Sigmoid colon (tissue), 6 donors: ENCODE measurements at regions not wholly inside any gene's neighbourhood (a gene's known extent, or its start where the extent isn't known, plus 50 kb on each side); places are given as distances from the start of the nearest gene placed in this dataset.

ENCODE experiments used
- DNase-seq: peaks from one replicate; pipeline ENCODE4 v3.0.0-alpha.2; 2019
- H3K27ac ChIP-seq, 4 donors: fragments of 200-600 bp; sonication (generic); one replicate each; pipeline ENCODE4 v1.5.1; 2016 to 2019; ENCODE audit warnings: mild to moderate bottlenecking in 1 of 4
- H3K27me3 ChIP-seq, 3 donors: fragments of 200-600 bp; sonication (generic); one replicate each; pipeline ENCODE4 v1.5.1; 2019; ENCODE audit warnings: mild to moderate bottlenecking in 1 of 3
- H3K36me3 ChIP-seq, 4 donors: fragments of 200-600 bp; sonication (generic); one replicate each; pipeline ENCODE4 v1.5.1; 2016 to 2019
- H3K4me1 ChIP-seq, 4 donors: fragments of 200-600 bp; sonication (generic); one replicate each; pipeline ENCODE4 v1.5.1; 2017 to 2019
- H3K4me3 ChIP-seq, 4 donors: fragments of 200-600 bp; sonication (generic); one replicate each; pipeline ENCODE4 v1.5.1; 2017 to 2019; ENCODE audit warnings: mild to moderate bottlenecking in 2 of 4, moderate library complexity in 1 of 4
- H3K9me3 ChIP-seq, 4 donors: fragments of 200-600 bp in 3 of 4; sonication (generic) in 3 of 4; one replicate each; pipeline versions ENCODE4 v1.5.1 to v1.6.1; 2013 to 2019
- CTCF ChIP-seq, 4 experiments: fragments of 450-650 bp in 3 of 4; fragments of 200-600 bp in 1 of 4; IDR thresholded peaks; one replicate each; pipeline ENCODE4 v1.5.1; 2016 to 2019; ENCODE audit warnings: antibody characterized with exemption in 4 of 4, mild to moderate bottlenecking in 3 of 4, moderate library complexity in 2 of 4
- EP300 ChIP-seq, 4 donors: sonication (generic); formaldehyde crosslinking; IDR thresholded peaks; one replicate each; pipeline ENCODE4 v1.6.1; 2017; ENCODE audit warnings: antibody characterized with exemption in 4 of 4
- POLR2A ChIP-seq, 2 donors: fragments of 450-650 bp; IDR thresholded peaks; one replicate each; pipeline ENCODE4 v1.6.1; 2016; ENCODE audit warnings: antibody characterized with exemption in 2 of 2, mild to moderate bottlenecking in 2 of 2, moderate library complexity in 2 of 2
- POLR2AphosphoS5 ChIP-seq, 4 donors: sonication (generic); formaldehyde crosslinking; IDR thresholded peaks; one replicate each; pipeline ENCODE4 v1.6.1; 2017; ENCODE audit warnings: antibody characterized with exemption in 4 of 4
- WGBS, 2 donors: extraction: QIAGEN DNeasy Blood & Tissue Kit; methylation state at CpG; one replicate each; pipeline ENCODE4 v1.1.7; 2013; 5-methylcytosine and 5-hydroxymethylcytosine counted together
- intact Hi-C: fragments of 100-400 bp; cut with DNase I; formaldehyde crosslinking; loops from one replicate; pipeline ENCODE4 v1.15.1; 2023
- donor health status: healthy with polysubstance abuse.
- donor health status: healthy.

GRCh38 chr2:217152831-217153230 lies 293.0 kb upstream of the TNP1 start:
- WGBS, 2 donors = 87 to 94% methylated on average over 3 of the region's 3 CpGs
- TF ChIP-seq CTCF (IDR thresholded peaks at IDR 0.05) (no peak), POLR2AphosphoS5 (IDR thresholded peaks at IDR 0.05) (no peak), EP300 (IDR thresholded peaks at IDR 0.05) (no peak), POLR2A (IDR thresholded peaks at IDR 0.05) (no peak)
- intact Hi-C loops = no loop called here

DNA sequence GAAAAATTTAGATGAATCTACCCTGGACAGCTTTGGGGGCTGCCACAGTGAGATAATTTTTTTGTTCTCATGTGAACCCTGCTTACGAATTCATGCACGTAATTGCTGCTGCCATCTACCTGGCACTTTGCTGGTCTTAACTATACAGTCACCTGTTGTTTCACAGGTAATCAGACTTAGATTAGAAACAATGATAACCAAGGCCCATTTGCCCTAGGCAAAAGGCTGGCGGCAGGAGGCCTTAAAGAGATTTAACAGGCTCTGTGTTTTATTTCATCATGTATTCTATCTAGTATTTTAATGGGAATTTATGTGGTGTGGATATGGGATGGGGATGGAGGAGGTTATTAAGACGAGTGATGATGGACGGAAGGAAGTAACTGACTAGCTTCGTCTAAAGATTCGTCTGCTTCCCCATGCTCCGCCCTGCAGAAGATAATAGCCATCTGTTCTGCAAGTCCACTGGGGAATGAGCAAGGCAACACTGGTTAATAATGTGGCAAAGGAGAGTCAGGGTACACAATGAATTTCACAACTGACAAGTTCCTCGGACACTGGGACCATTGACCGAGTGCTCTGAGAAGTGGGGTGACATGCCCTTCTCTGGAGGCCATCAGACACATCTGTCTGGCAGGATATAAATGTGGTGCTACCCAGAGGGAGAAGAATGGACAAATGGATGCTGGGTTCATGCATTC lies 291.8 kb upstream of the TNP1 start:
- Histone ChIP-seq H3K36me3 (no peaks in the 10 kb centered on the region), H3K27me3 (no peaks in the 10 kb centered on the region), H3K27ac (no peak overlapping the region), H3K4me1 (no peaks in the 10 kb centered on the region), H3K4me3 (no peak overlapping the region), H3K9me3 (no peaks in the 10 kb centered on the region)
- no peak for TF ChIP-seq CTCF (IDR thresholded peaks at IDR 0.05)
- no peak for TF ChIP-seq POLR2AphosphoS5 (IDR thresholded peaks at IDR 0.05)
- no peak for TF ChIP-seq POLR2A (IDR thresholded peaks at IDR 0.05)
- no peak for TF ChIP-seq EP300 (IDR thresholded peaks at IDR 0.05)
- no peak for DNase-seq
- WGBS, 2 donors = 73 to 75% methylated on average over 10 of the region's 10 CpGs
- intact Hi-C loops = no loop called here

More at GRCh38 chr2:217152831-217153230, 293.0 kb upstream of the TNP1 start:
- Histone ChIP-seq H3K4me3 (no peak overlapping the region), H3K27ac (no peak overlapping the region), H3K9me3 (no peaks in the 10 kb centered on the region), H3K27me3 (no peaks in the 10 kb centered on the region), H3K36me3 (no peaks in the 10 kb centered on the region), H3K4me1 (no peaks in the 10 kb centered on the region)
- no peak for DNase-seq

DNA sequence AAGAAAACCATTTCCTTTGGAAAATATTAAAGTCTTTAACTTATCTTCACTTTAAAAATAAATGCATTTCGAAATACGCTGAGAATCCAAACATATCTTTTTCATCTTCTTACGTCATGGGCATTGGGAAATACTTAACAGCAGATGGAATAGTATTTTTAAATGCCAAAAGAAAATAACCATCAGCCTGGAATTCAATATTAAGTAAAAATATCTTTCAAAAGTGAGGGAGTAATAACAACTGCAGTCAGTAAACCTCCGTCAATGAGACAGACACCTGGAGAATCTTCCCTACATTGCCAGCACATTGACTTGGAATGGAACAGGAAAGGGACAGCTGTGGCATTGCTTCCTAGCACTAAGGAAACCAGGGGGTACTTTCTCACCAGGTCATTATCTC lies 290.4 kb upstream of the TNP1 start:
- whole genome bisulfite sequencing, 2 donors = 89 to 94% methylated on average over 4 of the region's 4 CpGs
- Histone ChIP-seq H3K27ac (no peak overlapping the region), H3K4me1 (no peaks in the 10 kb centered on the region), H3K36me3 (no peaks in the 10 kb centered on the region), H3K9me3 (no peaks in the 10 kb centered on the region), H3K27me3 (no peaks in the 10 kb centered on the region), H3K4me3 (no peak overlapping the region)
- DNase-seq = no peak
- intact Hi-C loops = no loop called here
- TF ChIP-seq POLR2A (IDR thresholded peaks at IDR 0.05) (no peak), EP300 (IDR thresholded peaks at IDR 0.05) (no peak), CTCF (IDR thresholded peaks at IDR 0.05) (no peak), POLR2AphosphoS5 (IDR thresholded peaks at IDR 0.05) (no peak)

DNA sequence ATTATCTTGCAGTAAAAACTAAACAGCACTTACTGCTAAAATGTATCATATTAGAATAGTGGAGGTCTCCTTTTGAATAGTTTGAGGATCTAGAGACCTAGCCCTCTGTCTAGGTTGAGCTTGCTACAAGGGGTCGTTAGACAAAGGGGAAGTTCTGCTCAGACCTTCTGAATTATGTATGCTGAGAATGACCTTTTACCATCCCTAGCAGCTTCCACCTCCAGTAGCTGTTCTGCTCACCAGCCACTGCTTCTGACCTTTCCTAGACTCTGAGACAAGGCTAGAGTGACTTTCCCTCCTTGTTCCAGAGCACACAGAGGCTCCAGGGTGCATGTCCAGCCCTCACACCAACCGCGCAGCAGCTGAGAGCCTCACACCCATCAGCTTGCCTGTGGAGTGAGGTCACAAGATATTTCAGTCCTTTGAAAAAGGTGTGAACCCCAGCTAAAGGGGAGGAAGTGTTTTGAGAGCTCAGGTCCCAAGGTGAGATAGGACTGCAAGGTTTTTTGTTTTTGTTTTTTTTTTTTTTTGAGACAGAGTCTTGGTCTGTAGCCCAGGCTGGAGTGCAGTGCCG lies 289.3 kb upstream of the TNP1 start:
- 70 to 74% methylated on average over 4 of the region's 4 CpGs for WGBS, 2 donors
- intact Hi-C loops = no loop called here
- Histone ChIP-seq H3K27me3 (no peaks in the 10 kb centered on the region), H3K27ac (no peak overlapping the region), H3K36me3 (no peaks in the 10 kb centered on the region), H3K4me3 (no peak overlapping the region), H3K9me3 (no peaks in the 10 kb centered on the region), H3K4me1 (no peaks in the 10 kb centered on the region)
- TF ChIP-seq POLR2AphosphoS5 (IDR thresholded peaks at IDR 0.05) (no peak), EP300 (IDR thresholded peaks at IDR 0.05) (no peak), CTCF (IDR thresholded peaks at IDR 0.05) (no peak)
- no peak for DNase-seq

- Histone ChIP-seq H3K36me3 (no peaks in the 10 kb centered on the region), H3K4me1 (no peaks in the 10 kb centered on the region), H3K27me3 (no peaks in the 10 kb centered on the region), H3K9me3 (no peaks in the 10 kb centered on the region), H3K4me3 (no peak overlapping the region), H3K27ac (no peak overlapping the region)
- no peak for DNase-seq
- WGBS, 2 donors = 26 to 54% methylated on average over 2 of the region's 2 CpGs
- intact Hi-C loops = no loop called here
- TF ChIP-seq POLR2AphosphoS5 (IDR thresholded peaks at IDR 0.05) (no peak), POLR2A (IDR thresholded peaks at IDR 0.05) (no peak), EP300 (IDR thresholded peaks at IDR 0.05) (no peak), CTCF (IDR thresholded peaks at IDR 0.05) (no peak)
These were observed 288.0 kb upstream of the TNP1 start for GRCh38 chr2:217147818-217148217.
